ENCODE measurements at regions not wholly inside any gene's neighbourhood (a gene's known extent, or its start where the extent isn't known, plus 50 kb on each side); places are given as distances from the start of the nearest gene placed in this dataset.

DNA sequence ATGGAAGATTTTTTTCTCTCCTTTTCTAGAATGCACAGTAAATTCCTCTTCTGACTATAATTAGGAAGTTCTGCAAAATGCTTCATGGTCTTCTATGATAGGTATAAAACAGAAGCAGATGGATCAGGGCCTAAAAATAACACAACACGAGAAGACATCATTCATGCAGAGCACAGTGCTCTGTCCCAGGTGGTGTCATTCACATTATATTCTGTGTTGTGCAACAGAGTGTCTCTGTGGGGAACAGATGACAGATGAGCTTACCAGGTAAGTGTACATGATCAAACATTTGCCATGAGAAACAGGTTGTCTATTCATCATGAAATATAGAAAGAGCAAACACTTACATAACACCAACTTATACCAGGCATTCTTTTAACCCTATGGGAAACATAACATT is 288.3 kb downstream of the KCTD12 start:
- no peak for TF ChIP-seq EZH2 (IDR thresholded peaks at IDR 0.05; ENCODE audit: low read length)
- TF ChIP-seq, protein P1, sequence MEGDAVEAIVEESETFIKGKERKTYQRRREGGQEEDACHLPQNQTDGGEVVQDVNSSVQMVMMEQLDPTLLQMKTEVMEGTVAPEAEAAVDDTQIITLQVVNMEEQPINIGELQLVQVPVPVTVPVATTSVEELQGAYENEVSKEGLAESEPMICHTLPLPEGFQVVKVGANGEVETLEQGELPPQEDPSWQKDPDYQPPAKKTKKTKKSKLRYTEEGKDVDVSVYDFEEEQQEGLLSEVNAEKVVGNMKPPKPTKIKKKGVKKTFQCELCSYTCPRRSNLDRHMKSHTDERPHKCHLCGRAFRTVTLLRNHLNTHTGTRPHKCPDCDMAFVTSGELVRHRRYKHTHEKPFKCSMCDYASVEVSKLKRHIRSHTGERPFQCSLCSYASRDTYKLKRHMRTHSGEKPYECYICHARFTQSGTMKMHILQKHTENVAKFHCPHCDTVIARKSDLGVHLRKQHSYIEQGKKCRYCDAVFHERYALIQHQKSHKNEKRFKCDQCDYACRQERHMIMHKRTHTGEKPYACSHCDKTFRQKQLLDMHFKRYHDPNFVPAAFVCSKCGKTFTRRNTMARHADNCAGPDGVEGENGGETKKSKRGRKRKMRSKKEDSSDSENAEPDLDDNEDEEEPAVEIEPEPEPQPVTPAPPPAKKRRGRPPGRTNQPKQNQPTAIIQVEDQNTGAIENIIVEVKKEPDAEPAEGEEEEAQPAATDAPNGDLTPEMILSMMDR (optimal IDR thresholded peaks at IDR 0.05 in 1 of 3, IDR thresholded peaks at IDR 0.05 in 1 of 3, conservative IDR thresholded peaks at IDR 0.05 in 1 of 3; ENCODE audit: extremely low read depth in 1 of 3, insufficient read depth in 2 of 3, low read length in 3 of 3), result no peak
- Histone ChIP-seq H2AFZ (ENCODE audit: control insufficient read depth, low read length) (no peak overlapping the region), H3K9ac (ENCODE audit: control insufficient read depth, extremely low read depth, insufficient read depth, low read length) (no peak overlapping the region), H3K9me1 (ENCODE audit: control insufficient read depth, extremely low read depth, insufficient read depth, low read length) (no peaks in the 10 kb centered on the region), H3K36me3 (ENCODE audit: control insufficient read depth in 2 of 2, extremely low read depth in 1 of 2, insufficient read depth in 2 of 2, low read length in 2 of 2) (no peaks in the 10 kb centered on the region), H3K4me3 (ENCODE audit: control insufficient read depth in 2 of 3, extremely low read depth in 1 of 3, insufficient read depth in 2 of 3, low read depth in 1 of 3, low read length in 3 of 3) (no peak overlapping the region), H3K27ac (ENCODE audit: control insufficient read depth, insufficient read depth, low read length) (no peak overlapping the region), H4K20me1 (ENCODE audit: control insufficient read depth, extremely low read depth, insufficient read depth, low read length) (no peaks in the 10 kb centered on the region), H3K4me2 (ENCODE audit: control insufficient read depth, extremely low read depth, insufficient read depth, low read depth, low read length) (no peak overlapping the region), H3K79me2 (ENCODE audit: control insufficient read depth, insufficient read depth, low read length) (no peaks in the 10 kb centered on the region), H3K9me3 (ENCODE audit: control insufficient read depth, low read depth, low read length) (no peaks in the 10 kb centered on the region), H3K27me3 (ENCODE audit: control insufficient read depth, extremely low read depth, insufficient read depth, low read length) (no peaks in the 10 kb centered on the region), H3K4me1 (ENCODE audit: control insufficient read depth, extremely low read depth, insufficient read depth, low read length) (no peaks in the 10 kb centered on the region)
- no peak for FAIRE-seq
- no peak for DNase-seq (ENCODE audit: low read depth, low spot score)
- dilution Hi-C loops (cut with MboI; ENCODE audit: extremely low pct_ligation_motif_present, low sequenced_read_pairs), result no loop called here

DNA sequence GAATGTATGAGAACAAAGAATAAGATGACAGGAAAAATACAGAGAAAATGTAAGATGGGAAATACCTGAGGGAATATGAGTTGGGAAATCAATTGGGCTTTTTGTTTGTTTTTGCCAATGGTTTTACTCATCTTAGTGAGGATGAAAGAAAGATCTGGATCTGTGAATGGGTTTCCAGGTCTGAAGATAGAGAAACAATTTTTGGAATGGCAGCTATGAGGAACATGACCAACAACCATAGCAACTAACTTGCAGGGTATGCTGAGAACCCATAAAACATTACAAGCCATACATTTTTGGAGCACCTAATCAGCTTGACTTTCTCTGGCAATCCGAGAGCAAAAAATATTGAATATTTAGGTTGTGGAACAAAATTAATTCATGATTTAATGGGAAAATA is 290.0 kb downstream of the KCTD12 start:
- no peaks in the 10 kb centered on the region for H3K79me2 ChIP-seq (ENCODE audit: control insufficient read depth, insufficient read depth, low read length)
- TF ChIP-seq, protein P1 (optimal IDR thresholded peaks at IDR 0.05 in 1 of 3, IDR thresholded peaks at IDR 0.05 in 1 of 3, conservative IDR thresholded peaks at IDR 0.05 in 1 of 3; ENCODE audit: extremely low read depth in 1 of 3, insufficient read depth in 2 of 3, low read length in 3 of 3), result no peak
- TF ChIP-seq EZH2 (IDR thresholded peaks at IDR 0.05; ENCODE audit: low read length), result no peak
- no peaks in the 10 kb centered on the region for H3K36me3 ChIP-seq (ENCODE audit: control insufficient read depth in 2 of 2, extremely low read depth in 1 of 2, insufficient read depth in 2 of 2, low read length in 2 of 2)
- DNase-seq (ENCODE audit: low read depth, low spot score) (no peak), FAIRE-seq (no peak)
- no peaks in the 10 kb centered on the region for H3K27me3 ChIP-seq (ENCODE audit: control insufficient read depth, extremely low read depth, insufficient read depth, low read length)
- no peak overlapping the region for H3K4me2 ChIP-seq (ENCODE audit: control insufficient read depth, extremely low read depth, insufficient read depth, low read depth, low read length)
- H3K27ac ChIP-seq (ENCODE audit: control insufficient read depth, insufficient read depth, low read length), result no peak overlapping the region
- no peak overlapping the region for H3K4me3 ChIP-seq (ENCODE audit: control insufficient read depth in 2 of 3, extremely low read depth in 1 of 3, insufficient read depth in 2 of 3, low read depth in 1 of 3, low read length in 3 of 3)
- H4K20me1 ChIP-seq (ENCODE audit: control insufficient read depth, extremely low read depth, insufficient read depth, low read length), result no peaks in the 10 kb centered on the region
- H3K9ac ChIP-seq (ENCODE audit: control insufficient read depth, extremely low read depth, insufficient read depth, low read length), result no peak overlapping the region
- H3K9me3 ChIP-seq (ENCODE audit: control insufficient read depth, low read depth, low read length), result no peaks in the 10 kb centered on the region
- no peaks in the 10 kb centered on the region for H3K4me1 ChIP-seq (ENCODE audit: control insufficient read depth, extremely low read depth, insufficient read depth, low read length)
- H3K9me1 ChIP-seq (ENCODE audit: control insufficient read depth, extremely low read depth, insufficient read depth, low read length), result no peaks in the 10 kb centered on the region
- dilution Hi-C loops (cut with MboI; ENCODE audit: extremely low pct_ligation_motif_present, low sequenced_read_pairs), result no loop called here
- H2AFZ ChIP-seq (ENCODE audit: control insufficient read depth, low read length), result no peak overlapping the region
